Neural cell (in vitro differentiated cells): ENCODE measurements at regions not wholly inside any gene's neighbourhood (a gene's known extent, or its start where the extent isn't known, plus 50 kb on each side); places are given as distances from the start of the nearest gene placed in this dataset.

Experiments used
- H2AFZ ChIP-seq: fragments of 200-600, 300-800 bp; sonication (generic), shearing (Covaris generic); 2 replicates; pipeline ENCODE4 v1.6.0; 2014; ENCODE audit warnings: low read depth, mild to moderate bottlenecking, antibody characterized with exemption, low read length, moderate library complexity
- H3F3A ChIP-seq: fragments of 200-600 bp; shearing (Covaris generic); 2 replicates; pipeline ENCODE4 v1.6.1; 2016; ENCODE audit warnings: mild to moderate bottlenecking, moderate library complexity, mixed read lengths, antibody characterized with exemption, low read length; ENCODE audit not compliant: insufficient read depth, poor library complexity, severe bottlenecking
- H3K27ac ChIP-seq: fragments of 200-600, 300-800 bp; sonication (generic), shearing (Covaris generic); 2 replicates; pipeline ENCODE4 v1.5.1; 2014; ENCODE audit warnings: mild to moderate bottlenecking, low read length, moderate library complexity
- H3K27me3 ChIP-seq: fragments of 300-800, 200-600 bp; sonication (generic), shearing (Covaris generic); 2 replicates; pipeline ENCODE4 v1.6.0; 2014; ENCODE audit warnings: mild to moderate bottlenecking, low read depth, low read length, moderate library complexity; ENCODE audit not compliant: insufficient read depth
- H3K36me3 ChIP-seq: fragments of 300-800, 200-600 bp; sonication (generic), shearing (Covaris generic); 2 replicates; pipeline ENCODE4 v1.5.1; 2014; ENCODE audit warnings: mild to moderate bottlenecking, antibody characterized with exemption, low read length, moderate library complexity; ENCODE audit not compliant: insufficient read depth
- H3K4me2 ChIP-seq: fragments of 300-800, 200-600 bp; sonication (generic), shearing (Covaris generic); 2 replicates; pipeline ENCODE4 v1.6.0; 2014; ENCODE audit warnings: mild to moderate bottlenecking, low read length
- H3K4me3 ChIP-seq: fragments of 300-800, 200-600 bp; sonication (generic), shearing (Covaris generic); 2 replicates; pipeline ENCODE4 v1.5.1; 2014; ENCODE audit warnings: mild to moderate bottlenecking, low read length, moderate library complexity
- H3K79me2 ChIP-seq: fragments of 200-600 bp; shearing (Covaris generic); replicated peaks from 2 replicates; pipeline ENCODE4 v1.6.0; 2014; ENCODE audit warnings: mild to moderate bottlenecking, low read length, moderate library complexity; ENCODE audit not compliant: insufficient read depth
- H3K9ac ChIP-seq: fragments of 300-800, 200-600 bp; sonication (generic), shearing (Covaris generic); 2 replicates; pipeline ENCODE4 v1.6.1; 2016; ENCODE audit warnings: mild to moderate bottlenecking, low read length, mixed read lengths
- H3K9me2 ChIP-seq: fragments of 200-600 bp; shearing (Covaris generic); 2 replicates; pipeline ENCODE4 v1.6.1; 2016; ENCODE audit warnings: mild to moderate bottlenecking, low read length, mixed read lengths; ENCODE audit not compliant: insufficient read depth
- H3K9me3 ChIP-seq: fragments of 200-600, 300-800 bp; sonication (generic), shearing (Covaris generic); 2 replicates; pipeline ENCODE4 v1.6.1; 2016; ENCODE audit warnings: mild to moderate bottlenecking, mixed run types, low read length, moderate library complexity, mixed read lengths
- H4K20me1 ChIP-seq: fragments of 200-600 bp; shearing (Covaris generic); 2 replicates; pipeline ENCODE4 v1.6.1; 2016; ENCODE audit warnings: mild to moderate bottlenecking, mixed run types; ENCODE audit not compliant: insufficient read depth
- CTCF ChIP-seq: fragments of 450-650 bp; IDR thresholded peaks from 2 replicates; pipeline ENCODE4 v1.5.1; 2014; ENCODE audit warnings: antibody characterized with exemption, mild to moderate bottlenecking, moderate library complexity; ENCODE audit not compliant: poor library complexity, severe bottlenecking
- EP300 ChIP-seq: fragments of 450-650 bp; conservative IDR thresholded peaks from 2 replicates; pipeline ENCODE4 v1.6.1; 2014; ENCODE audit warnings: antibody characterized with exemption, mild to moderate bottlenecking, moderate library complexity; ENCODE audit not compliant: poor library complexity, severe bottlenecking
- EZH2 ChIP-seq: fragments of 200-600, 300-800 bp; shearing (Covaris generic), sonication (generic); IDR thresholded peaks from 2 replicates; pipeline ENCODE4 v1.6.1; 2014; ENCODE audit warnings: antibody characterized with exemption, low read length, borderline replicate concordance, mild to moderate bottlenecking; ENCODE audit not compliant: insufficient read depth, poor library complexity, severe bottlenecking
- MXI1 ChIP-seq: fragments of 450-650 bp; conservative IDR thresholded peaks from 2 replicates; pipeline ENCODE4 v1.6.1; 2014; ENCODE audit warnings: antibody characterized with exemption, mild to moderate bottlenecking; ENCODE audit not compliant: poor library complexity, severe bottlenecking
- POLR2AphosphoS5 ChIP-seq: IDR thresholded peaks from 2 replicates; pipeline ENCODE4 v1.6.1; 2012
- RAD21 ChIP-seq: fragments of 450-650 bp; conservative IDR thresholded peaks from 2 replicates; pipeline ENCODE4 v1.6.1; 2014; ENCODE audit warnings: antibody characterized with exemption, mild to moderate bottlenecking, moderate library complexity
- SMC3 ChIP-seq: fragments of 450-650 bp; conservative IDR thresholded peaks from 2 replicates; pipeline ENCODE4 v1.6.1; 2014; ENCODE audit warnings: antibody characterized with exemption, mild to moderate bottlenecking, moderate library complexity; ENCODE audit not compliant: poor library complexity
- TAF1 ChIP-seq: IDR thresholded peaks from 2 replicates; pipeline ENCODE4 v1.6.1; 2012; ENCODE audit warnings: low read depth
- TF ChIP-seq, protein P1 (sequence below): IDR thresholded peaks from 2 replicates; pipeline ENCODE4 v1.6.1; 2012; ENCODE audit warnings: borderline replicate concordance

DNA sequence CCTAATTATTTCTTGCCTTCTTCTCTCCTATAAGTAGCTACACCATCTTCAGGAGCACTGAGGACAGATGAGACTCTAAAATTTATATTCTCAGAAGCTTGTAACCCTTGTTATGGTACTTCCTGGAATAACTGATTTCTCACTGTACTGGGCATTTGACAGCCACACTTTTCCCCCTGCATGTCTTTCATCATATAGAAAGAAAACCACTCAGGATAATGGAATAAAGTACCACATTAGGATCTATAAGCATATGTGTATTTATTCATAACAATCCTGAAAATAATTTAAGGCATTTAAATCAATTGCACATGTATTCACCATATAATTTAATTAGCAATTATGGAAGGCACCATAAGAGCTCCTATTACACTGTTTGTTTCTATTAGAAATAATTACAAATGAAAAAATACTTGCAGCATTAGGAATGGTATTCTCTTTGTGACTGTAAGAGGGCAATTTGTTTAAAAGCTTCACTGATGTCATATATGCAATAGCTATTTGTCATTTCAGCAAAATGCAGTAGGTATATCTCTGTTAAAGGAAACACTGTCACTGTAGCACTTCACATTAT lies 216.9 kb upstream of the FSHR start:
- no peaks in the 10 kb centered on the region for H3K79me2 ChIP-seq
- H3K4me3 ChIP-seq: peak overlapping the region; percentile 9
- H3K27ac ChIP-seq: peak overlapping the region; percentile 79
- TF ChIP-seq EP300: peak; percentile 86
- peak; percentile 43 for TF ChIP-seq POLR2AphosphoS5
- TF ChIP-seq TAF1: no peak
- TF ChIP-seq CTCF: no peak
- no peak for TF ChIP-seq RAD21
- TF ChIP-seq SMC3: peak; percentile 14
- no peak for TF ChIP-seq MXI1
- TF ChIP-seq, protein P1, sequence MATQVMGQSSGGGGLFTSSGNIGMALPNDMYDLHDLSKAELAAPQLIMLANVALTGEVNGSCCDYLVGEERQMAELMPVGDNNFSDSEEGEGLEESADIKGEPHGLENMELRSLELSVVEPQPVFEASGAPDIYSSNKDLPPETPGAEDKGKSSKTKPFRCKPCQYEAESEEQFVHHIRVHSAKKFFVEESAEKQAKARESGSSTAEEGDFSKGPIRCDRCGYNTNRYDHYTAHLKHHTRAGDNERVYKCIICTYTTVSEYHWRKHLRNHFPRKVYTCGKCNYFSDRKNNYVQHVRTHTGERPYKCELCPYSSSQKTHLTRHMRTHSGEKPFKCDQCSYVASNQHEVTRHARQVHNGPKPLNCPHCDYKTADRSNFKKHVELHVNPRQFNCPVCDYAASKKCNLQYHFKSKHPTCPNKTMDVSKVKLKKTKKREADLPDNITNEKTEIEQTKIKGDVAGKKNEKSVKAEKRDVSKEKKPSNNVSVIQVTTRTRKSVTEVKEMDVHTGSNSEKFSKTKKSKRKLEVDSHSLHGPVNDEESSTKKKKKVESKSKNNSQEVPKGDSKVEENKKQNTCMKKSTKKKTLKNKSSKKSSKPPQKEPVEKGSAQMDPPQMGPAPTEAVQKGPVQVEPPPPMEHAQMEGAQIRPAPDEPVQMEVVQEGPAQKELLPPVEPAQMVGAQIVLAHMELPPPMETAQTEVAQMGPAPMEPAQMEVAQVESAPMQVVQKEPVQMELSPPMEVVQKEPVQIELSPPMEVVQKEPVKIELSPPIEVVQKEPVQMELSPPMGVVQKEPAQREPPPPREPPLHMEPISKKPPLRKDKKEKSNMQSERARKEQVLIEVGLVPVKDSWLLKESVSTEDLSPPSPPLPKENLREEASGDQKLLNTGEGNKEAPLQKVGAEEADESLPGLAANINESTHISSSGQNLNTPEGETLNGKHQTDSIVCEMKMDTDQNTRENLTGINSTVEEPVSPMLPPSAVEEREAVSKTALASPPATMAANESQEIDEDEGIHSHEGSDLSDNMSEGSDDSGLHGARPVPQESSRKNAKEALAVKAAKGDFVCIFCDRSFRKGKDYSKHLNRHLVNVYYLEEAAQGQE: peak; percentile 82
- TF ChIP-seq EZH2: no peak
- no peaks in the 10 kb centered on the region for H3K27me3 ChIP-seq
- no peaks in the 10 kb centered on the region for H3F3A ChIP-seq
- H3K4me2 ChIP-seq: peak overlapping the region; percentile 16
- H4K20me1 ChIP-seq: no peaks in the 10 kb centered on the region
- no peaks in the 10 kb centered on the region for H3K9me2 ChIP-seq
- H3K36me3 ChIP-seq: no peaks in the 10 kb centered on the region
- no peaks in the 10 kb centered on the region for H3K9me3 ChIP-seq
- H3K9ac ChIP-seq: peak overlapping the region; percentile 36
- H2AFZ ChIP-seq: no peak overlapping the region

GRCh38 chr2:49369650-49370049 lies 215.3 kb upstream of the FSHR start:
- Histone ChIP-seq H3K9me2 (no peaks in the 10 kb centered on the region), H3K4me2 (no peak overlapping the region), H3K9me3 (no peaks in the 10 kb centered on the region), H3K27me3 (no peaks in the 10 kb centered on the region), H3K79me2 (no peaks in the 10 kb centered on the region), H4K20me1 (no peaks in the 10 kb centered on the region), H3K27ac (peak overlapping the region; percentile 79), H3K9ac (no peak overlapping the region), H3K4me3 (no peak overlapping the region), H2AFZ (no peak overlapping the region), H3K36me3 (no peaks in the 10 kb centered on the region), H3F3A (no peaks in the 10 kb centered on the region)
- peak; percentile 47 for TF ChIP-seq CTCF
- no peak for TF ChIP-seq EZH2
- no peak for TF ChIP-seq POLR2AphosphoS5
- no peak for TF ChIP-seq TAF1
- no peak for TF ChIP-seq EP300
- TF ChIP-seq SMC3: peak; percentile 50
- TF ChIP-seq MXI1: no peak
- TF ChIP-seq RAD21: peak; percentile 37
- TF ChIP-seq, protein P1: no peak
